Esophagus muscularis mucosa (tissue), 3 donors: ENCODE measurements at regions not wholly inside any gene's neighbourhood (a gene's known extent, or its start where the extent isn't known, plus 50 kb on each side); places are given as distances from the start of the nearest gene placed in this dataset.

Experiments
- POLR2AphosphoS5 ChIP-seq, 2 donors: sonication (generic); formaldehyde crosslinking; IDR thresholded peaks; one replicate each; pipeline ENCODE4 v1.6.1; 2017; ENCODE audit warnings: antibody characterized with exemption in 2 of 2
- TF ChIP-seq, protein P1 (sequence below), 3 experiments: fragments of 200-600 bp in 2 of 3; fragments of 450-650 bp in 1 of 3; sonication (generic) in 2 of 3; IDR thresholded peaks; one replicate each; pipeline ENCODE4 v1.5.1; 2017 to 2019; ENCODE audit warnings: antibody characterized with exemption in 3 of 3, mild to moderate bottlenecking in 2 of 3, moderate library complexity in 1 of 3

DNA sequence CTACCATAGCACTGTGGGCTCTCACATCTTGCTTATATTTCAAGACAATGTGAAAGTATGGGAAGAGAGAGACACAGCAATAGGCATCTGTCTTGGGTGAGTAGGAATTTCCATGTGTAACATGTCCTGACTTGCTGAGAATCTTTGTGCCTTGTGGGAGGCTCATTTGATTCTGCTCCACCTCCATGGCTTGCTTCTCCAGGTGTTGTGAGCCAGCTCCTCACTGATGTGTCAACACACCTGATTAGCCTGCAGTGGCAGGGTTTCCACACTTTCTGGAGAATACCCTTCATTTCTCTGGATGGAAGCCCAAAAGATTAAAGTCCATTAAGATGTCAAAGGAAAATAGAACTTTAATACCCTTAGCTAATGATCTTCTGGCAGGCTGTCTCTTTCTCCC lies 613.6 kb downstream of the ZNF608 start:
- no peak for TF ChIP-seq POLR2AphosphoS5 (IDR thresholded peaks at IDR 0.05)
- TF ChIP-seq, protein P1, sequence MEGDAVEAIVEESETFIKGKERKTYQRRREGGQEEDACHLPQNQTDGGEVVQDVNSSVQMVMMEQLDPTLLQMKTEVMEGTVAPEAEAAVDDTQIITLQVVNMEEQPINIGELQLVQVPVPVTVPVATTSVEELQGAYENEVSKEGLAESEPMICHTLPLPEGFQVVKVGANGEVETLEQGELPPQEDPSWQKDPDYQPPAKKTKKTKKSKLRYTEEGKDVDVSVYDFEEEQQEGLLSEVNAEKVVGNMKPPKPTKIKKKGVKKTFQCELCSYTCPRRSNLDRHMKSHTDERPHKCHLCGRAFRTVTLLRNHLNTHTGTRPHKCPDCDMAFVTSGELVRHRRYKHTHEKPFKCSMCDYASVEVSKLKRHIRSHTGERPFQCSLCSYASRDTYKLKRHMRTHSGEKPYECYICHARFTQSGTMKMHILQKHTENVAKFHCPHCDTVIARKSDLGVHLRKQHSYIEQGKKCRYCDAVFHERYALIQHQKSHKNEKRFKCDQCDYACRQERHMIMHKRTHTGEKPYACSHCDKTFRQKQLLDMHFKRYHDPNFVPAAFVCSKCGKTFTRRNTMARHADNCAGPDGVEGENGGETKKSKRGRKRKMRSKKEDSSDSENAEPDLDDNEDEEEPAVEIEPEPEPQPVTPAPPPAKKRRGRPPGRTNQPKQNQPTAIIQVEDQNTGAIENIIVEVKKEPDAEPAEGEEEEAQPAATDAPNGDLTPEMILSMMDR (IDR thresholded peaks at IDR 0.05): no peak
